Right atrium auricular region (tissue), 2 donors: ENCODE measurements at regions not wholly inside any gene's neighbourhood (a gene's known extent, or its start where the extent isn't known, plus 50 kb on each side); places are given as distances from the start of the nearest gene placed in this dataset.

Experiments used
- DNase-seq: peaks from one replicate; pipeline ENCODE4 v3.0.0-alpha.2; 2019; ENCODE audit warnings: low spot score
- H3K27ac ChIP-seq, 2 donors: fragments of 200-600 bp; sonication (generic); 1 replicate in 1 of 2; 2 replicates in 1 of 2; pipeline ENCODE4 v1.5.1; 2016 to 2019
- H3K27me3 ChIP-seq, 2 donors: fragments of 200-600 bp; sonication (generic); one replicate each; pipeline versions ENCODE4 v1.5.1 to v1.6.0; 2017 to 2019
- H3K36me3 ChIP-seq: fragments of 200-600 bp; sonication (generic); one replicate; pipeline ENCODE4 v1.5.1; 2016
- H3K4me1 ChIP-seq, 2 donors: fragments of 200-600 bp; sonication (generic); one replicate each; pipeline versions ENCODE4 v1.5.1 to v1.6.0; 2017 to 2019
- H3K4me3 ChIP-seq, 2 donors: fragments of 200-600 bp; sonication (generic); 1 replicate in 1 of 2; 2 replicates in 1 of 2; pipeline ENCODE4 v1.5.1; 2017 to 2019; ENCODE audit warnings: mild to moderate bottlenecking in 1 of 2, moderate library complexity in 1 of 2
- H3K9me3 ChIP-seq, 2 donors: fragments of 200-600 bp; sonication (generic); one replicate each; pipeline ENCODE4 v1.5.1; 2019
- CTCF ChIP-seq, 2 donors: fragments of 200-600 bp; sonication (generic); IDR thresholded peaks; one replicate each; pipeline ENCODE4 v1.5.1; 2019; ENCODE audit warnings: antibody characterized with exemption in 2 of 2

- Histone ChIP-seq H3K9me3 (no peaks in the 10 kb centered on the region), H3K36me3 (no peaks in the 10 kb centered on the region), H3K27me3 (no peaks in the 10 kb centered on the region), H3K4me1 (no peaks in the 10 kb centered on the region), H3K4me3 (no peak overlapping the region), H3K27ac (no peak overlapping the region)
- no peak for TF ChIP-seq CTCF (IDR thresholded peaks at IDR 0.05)
- DNase-seq: no peak
Measured at GRCh38 chr6:102215425-102215824, 821.9 kb downstream of the GRIK2 start.

- no peak for DNase-seq
- Histone ChIP-seq H3K36me3 (no peaks in the 10 kb centered on the region), H3K9me3 (no peaks in the 10 kb centered on the region), H3K27me3 (no peaks in the 10 kb centered on the region), H3K4me1 (no peaks in the 10 kb centered on the region), H3K27ac (no peak overlapping the region), H3K4me3 (no peak overlapping the region)
- TF ChIP-seq CTCF (IDR thresholded peaks at IDR 0.05): no peak
Measured at GRCh38 chr6:102216232-102216631, 822.7 kb downstream of the GRIK2 start.

- no peaks in the 10 kb centered on the region for H3K9me3 ChIP-seq
- H3K27ac ChIP-seq: no peak overlapping the region
- H3K4me3 ChIP-seq: no peak overlapping the region
- TF ChIP-seq CTCF (IDR thresholded peaks at IDR 0.05): no peak
- H3K4me1 ChIP-seq: no peaks in the 10 kb centered on the region
- no peaks in the 10 kb centered on the region for H3K36me3 ChIP-seq
- H3K27me3 ChIP-seq: no peaks in the 10 kb centered on the region
- DNase-seq: no peak
Measured at GRCh38 chr6:102223942-102224341, 830.4 kb downstream of the GRIK2 start.

GRCh38 chr6:102229271-102229670 is 835.8 kb downstream of the GRIK2 start:
- Histone ChIP-seq H3K36me3 (no peaks in the 10 kb centered on the region), H3K4me3 (no peak overlapping the region), H3K4me1 (no peaks in the 10 kb centered on the region), H3K27me3 (no peaks in the 10 kb centered on the region), H3K9me3 (no peaks in the 10 kb centered on the region), H3K27ac (no peak overlapping the region)
- TF ChIP-seq CTCF (IDR thresholded peaks at IDR 0.05): no peak
- no peak for DNase-seq
